K562 (cell line): ENCODE measurements at regions not wholly inside any gene's neighbourhood (a gene's known extent, or its start where the extent isn't known, plus 50 kb on each side); places are given as distances from the start of the nearest gene placed in this dataset.
"Not testable (repeated sequence)": the region's sequence is repeated elsewhere in the genome, so short reads cannot be mapped to it uniquely, and the experiment has no call there.

Experiments
- ATAC-seq: fragments of 200-7000 bp; cut with Tn5 transposase; 3 replicates; pipeline ENCODE4 v1.9.1; 2020; ENCODE audit warnings: moderate library complexity
- BruUV-seq: library from RNA; stranded (reverse); fragments of 400-500 nt; replicated peaks from 2 replicates; lab custom pipeline; 2021; lab: Mats Ljungman, UMichigan
- CTCF ChIA-PET: fragments of 300-600 bp; formaldehyde crosslinking; extraction: SDS; loops from one replicate; lab custom pipeline; 2021; ENCODE audit warnings: low intra/inter-chr PET ratio; lab: Yijun Ruan, JAX
- POLR2A ChIA-PET: fragments of 300-600, 350-650 bp; sonication (Branson Sonifier 250); formaldehyde crosslinking; extraction: SDS; loops from one replicate; lab custom pipeline; 2021; ENCODE audit warnings: antibody characterized with exemption, inconsistent platforms; lab: Yijun Ruan, JAX
- DNase-seq, 4 experiments: peaks; one replicate each; pipeline versions ENCODE4 v3.0.0 to v3.0.0-alpha.2; 2011 to 2018; ENCODE audit warnings: low spot score in 3 of 4, mixed read lengths in 3 of 4; ENCODE audit errors: extremely low read depth in 1 of 4
- FAIRE-seq: peaks from 2 replicates; lab custom pipeline; 2011; peaks lifted over from hg19 to GRCh38; lab: Jason Lieb, UNC
- H2AFZ ChIP-seq: 2 replicates; pipeline ENCODE4 v1.6.0; 2011; ENCODE audit warnings: low read depth, low read length, control low read depth, inconsistent platforms
- H3K27ac ChIP-seq: fragments of 200-600 bp; 3 replicates; pipeline ENCODE4 v1.8.0; 2011; ENCODE audit warnings: low read depth, mild to moderate bottlenecking, control low read depth, inconsistent platforms, low read length, moderate library complexity, mixed read lengths; ENCODE audit errors: extremely low read depth
- H3K27me3 ChIP-seq, 2 experiments: fragments of 300-600 bp in 1 of 2; 2 replicates in 1 of 2; 3 replicates in 1 of 2; pipeline versions ENCODE4 v1.6.0 to v1.8.0; 2011; ENCODE audit warnings: inconsistent platforms in 2 of 2, low read length in 2 of 2, mild to moderate bottlenecking in 1 of 2, mixed read lengths in 1 of 2, moderate library complexity in 1 of 2; ENCODE audit not compliant: control insufficient read depth in 2 of 2, insufficient read depth in 2 of 2
- H3K36me3 ChIP-seq: fragments of 300-600 bp; 3 replicates; pipeline ENCODE4 v1.8.0; 2011; ENCODE audit warnings: mild to moderate bottlenecking, low read length, inconsistent platforms; ENCODE audit not compliant: control insufficient read depth, insufficient read depth
- H3K4me1 ChIP-seq, 2 experiments: fragments of 200-600 bp in 1 of 2; replicated peaks in 1 of 2; 2 replicates in 1 of 2; 3 replicates in 1 of 2; pipeline versions ENCODE4 v1.5.1 to v1.8.0; 2011; ENCODE audit warnings: inconsistent platforms in 2 of 2, low read length in 2 of 2, mild to moderate bottlenecking in 1 of 2, mixed read lengths in 1 of 2, moderate library complexity in 1 of 2; ENCODE audit not compliant: control insufficient read depth in 2 of 2, insufficient read depth in 2 of 2
- H3K4me2 ChIP-seq: 2 replicates; pipeline ENCODE4 v1.6.1; 2011; ENCODE audit warnings: low read length, control low read depth, inconsistent platforms, mixed read lengths; ENCODE audit not compliant: insufficient read depth
- H3K4me3 ChIP-seq: fragments of 200-600 bp; sonication (generic), shearing (Covaris generic); 2 replicates; pipeline ENCODE4 v1.5.1; 2016; ENCODE audit warnings: control low read depth, inconsistent platforms
- H3K79me2 ChIP-seq: fragments of 200-600 bp; 3 replicates; pipeline ENCODE4 v1.8.0; 2011; ENCODE audit warnings: low read length, inconsistent platforms; ENCODE audit not compliant: control insufficient read depth, insufficient read depth
- H3K9ac ChIP-seq, 2 experiments: 2 replicates each; pipeline versions ENCODE4 v1.6.0 to v1.6.1; 2011; ENCODE audit warnings: low read depth in 2 of 2, low read length in 2 of 2, control low read depth in 1 of 2, inconsistent platforms in 1 of 2, mild to moderate bottlenecking in 1 of 2, mixed read lengths in 1 of 2; ENCODE audit not compliant: insufficient read depth in 1 of 2
- H3K9me1 ChIP-seq: one replicate; pipeline ENCODE4 v1.6.0; 2011; ENCODE audit warnings: inconsistent platforms, mild to moderate bottlenecking, low read length, moderate library complexity; ENCODE audit not compliant: control insufficient read depth, insufficient read depth
- H3K9me3 ChIP-seq: replicated peaks from 2 replicates; pipeline ENCODE4 v1.5.1; 2011; ENCODE audit warnings: low read depth, low read length, inconsistent platforms; ENCODE audit not compliant: control insufficient read depth, insufficient read depth
- H4K20me1 ChIP-seq: replicated peaks from 2 replicates; pipeline ENCODE4 v1.6.1; 2011; ENCODE audit warnings: low read length, inconsistent platforms, mixed read lengths; ENCODE audit not compliant: control insufficient read depth, insufficient read depth
- EHMT2 ChIP-seq: fragments of 450-650 bp; IDR thresholded peaks from 2 replicates; pipeline ENCODE4 v1.6.1; 2018; ENCODE audit warnings: antibody characterized with exemption
- MIER1 ChIP-seq: fragments of 450-650 bp; IDR thresholded peaks from 2 replicates; pipeline ENCODE4 v1.6.1; 2016; ENCODE audit warnings: antibody characterized with exemption, mild to moderate bottlenecking, low read depth
- WGBS: fragments of 100-300 bp; shearing (Covaris generic); methylation state at CpG from one replicate; pipeline ENCODE4 v1.1.6; 2016; ENCODE audit warnings: low coverage, mixed read lengths; ENCODE audit not compliant: insufficient coverage; ENCODE audit errors: missing lambda C conversion rate; 5-methylcytosine and 5-hydroxymethylcytosine counted together
- in situ Hi-C: fragments of 300-500 bp; cut with MboI; formaldehyde crosslinking; loops from 4 replicates; pipeline ENCODE4 v1.15.0; 2018; ENCODE audit warnings: inconsistent platforms, mixed read lengths
- intact Hi-C: fragments of 100-400 bp; cut with micrococcal nuclease; formaldehyde crosslinking; loops from 2 replicates; pipeline ENCODE4 v1.14.2; 2022
- TF ChIP-seq, protein P1 (sequence below), 2 experiments: fragments of 450-650 bp; formaldehyde crosslinking in 1 of 2; IDR thresholded peaks; 2 replicates each; pipeline versions ENCODE4 v1.4.0 to v1.6.1; 2014 to 2020; ENCODE audit warnings: mild to moderate bottlenecking in 2 of 2, borderline replicate concordance in 1 of 2, low read depth in 1 of 2

DNA sequence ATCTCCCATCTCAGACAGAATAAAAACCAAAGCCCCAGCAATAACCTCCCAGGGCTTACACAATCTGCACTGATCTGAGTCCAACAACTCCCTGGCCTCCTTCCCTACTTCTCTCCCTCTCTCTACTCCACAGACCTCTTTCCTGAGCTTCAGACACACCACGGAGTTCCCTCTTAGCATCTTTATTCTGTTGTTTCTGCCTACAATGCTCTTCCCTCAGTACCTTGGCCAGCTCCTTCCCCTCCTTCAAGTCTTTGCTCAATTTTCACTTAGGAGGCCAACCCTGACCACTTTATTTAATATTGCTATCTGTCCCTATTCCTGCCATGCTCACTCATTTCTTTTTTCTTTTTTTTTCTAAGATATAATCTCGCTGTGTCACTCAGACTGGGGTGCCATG is 276.7 kb downstream of the CWH43 start:
- H3K9me1 ChIP-seq, H3K79me2 ChIP-seq, H4K20me1 ChIP-seq, CTCF ChIA-PET, H3K27me3 ChIP-seq, POLR2A ChIA-PET, intact Hi-C loops, H3K27ac ChIP-seq, BruUV-seq, FAIRE-seq, H2AFZ ChIP-seq, H3K9ac ChIP-seq, H3K4me2 ChIP-seq, in situ Hi-C loops, H3K36me3 ChIP-seq, H3K9me3 ChIP-seq, ATAC-seq, H3K4me1 ChIP-seq, H3K4me3 ChIP-seq, DNase-seq: not testable (repeated sequence)
- TF ChIP-seq, protein P1, sequence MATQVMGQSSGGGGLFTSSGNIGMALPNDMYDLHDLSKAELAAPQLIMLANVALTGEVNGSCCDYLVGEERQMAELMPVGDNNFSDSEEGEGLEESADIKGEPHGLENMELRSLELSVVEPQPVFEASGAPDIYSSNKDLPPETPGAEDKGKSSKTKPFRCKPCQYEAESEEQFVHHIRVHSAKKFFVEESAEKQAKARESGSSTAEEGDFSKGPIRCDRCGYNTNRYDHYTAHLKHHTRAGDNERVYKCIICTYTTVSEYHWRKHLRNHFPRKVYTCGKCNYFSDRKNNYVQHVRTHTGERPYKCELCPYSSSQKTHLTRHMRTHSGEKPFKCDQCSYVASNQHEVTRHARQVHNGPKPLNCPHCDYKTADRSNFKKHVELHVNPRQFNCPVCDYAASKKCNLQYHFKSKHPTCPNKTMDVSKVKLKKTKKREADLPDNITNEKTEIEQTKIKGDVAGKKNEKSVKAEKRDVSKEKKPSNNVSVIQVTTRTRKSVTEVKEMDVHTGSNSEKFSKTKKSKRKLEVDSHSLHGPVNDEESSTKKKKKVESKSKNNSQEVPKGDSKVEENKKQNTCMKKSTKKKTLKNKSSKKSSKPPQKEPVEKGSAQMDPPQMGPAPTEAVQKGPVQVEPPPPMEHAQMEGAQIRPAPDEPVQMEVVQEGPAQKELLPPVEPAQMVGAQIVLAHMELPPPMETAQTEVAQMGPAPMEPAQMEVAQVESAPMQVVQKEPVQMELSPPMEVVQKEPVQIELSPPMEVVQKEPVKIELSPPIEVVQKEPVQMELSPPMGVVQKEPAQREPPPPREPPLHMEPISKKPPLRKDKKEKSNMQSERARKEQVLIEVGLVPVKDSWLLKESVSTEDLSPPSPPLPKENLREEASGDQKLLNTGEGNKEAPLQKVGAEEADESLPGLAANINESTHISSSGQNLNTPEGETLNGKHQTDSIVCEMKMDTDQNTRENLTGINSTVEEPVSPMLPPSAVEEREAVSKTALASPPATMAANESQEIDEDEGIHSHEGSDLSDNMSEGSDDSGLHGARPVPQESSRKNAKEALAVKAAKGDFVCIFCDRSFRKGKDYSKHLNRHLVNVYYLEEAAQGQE (IDR thresholded peaks at IDR 0.05; ENCODE audit: borderline replicate concordance): peak; percentile 55
- TF ChIP-seq, protein P1 (CRISPR knock-in tag; IDR thresholded peaks at IDR 0.05; ENCODE audit: low read depth): not testable (repeated sequence)
- TF ChIP-seq MIER1: peak; percentile 70; the same call in 1 of the 2 replicates
- TF ChIP-seq EHMT2: peak; percentile 52; the same call in 1 of the 2 replicates
- 8% methylated on average over 1 of the region's 2 CpGs for WGBS

DNA sequence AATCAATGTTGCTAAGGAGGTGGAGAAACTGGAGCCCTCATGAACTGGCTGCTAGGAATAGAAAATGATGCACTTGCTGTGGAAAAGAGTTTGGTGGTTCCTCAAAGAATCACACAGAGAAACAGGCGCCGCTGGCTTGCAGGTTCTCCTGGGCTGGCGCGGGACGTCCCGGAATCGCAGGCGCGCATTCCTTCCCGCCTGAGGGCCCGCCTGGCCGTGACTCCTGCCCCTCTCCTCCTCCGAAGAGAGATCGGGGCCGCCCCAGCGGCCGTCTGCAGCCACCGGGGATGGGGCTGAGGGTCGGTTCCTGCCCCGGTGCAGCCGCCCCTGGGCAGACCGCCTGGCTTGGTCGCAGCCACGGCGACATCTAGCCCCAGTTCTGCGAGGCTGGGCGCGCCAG is 284.4 kb downstream of the CWH43 start:
- FAIRE-seq, H3K79me2 ChIP-seq, CTCF ChIA-PET, H3K9ac ChIP-seq, ATAC-seq, H3K4me1 ChIP-seq, intact Hi-C loops, in situ Hi-C loops, DNase-seq, H2AFZ ChIP-seq, H3K27me3 ChIP-seq, H3K4me2 ChIP-seq, H3K9me1 ChIP-seq, BruUV-seq, H3K36me3 ChIP-seq, POLR2A ChIA-PET, H3K9me3 ChIP-seq, H3K4me3 ChIP-seq, H4K20me1 ChIP-seq, H3K27ac ChIP-seq: not testable (repeated sequence)
- WGBS: 58% methylated on average over 22 of the region's 28 CpGs
